ENCODE measurements at regions not wholly inside any gene's neighbourhood (a gene's known extent, or its start where the extent isn't known, plus 50 kb on each side); places are given as distances from the start of the nearest gene placed in this dataset.
"Not testable (repeated sequence)": the region's sequence is repeated elsewhere in the genome, so short reads cannot be mapped to it uniquely, and the experiment has no call there.

GRCh38 chr9:104386013-104386412 is 118.0 kb upstream of the OR13F1 start:
- no peaks in the 10 kb centered on the region for H3K9me3 ChIP-seq
- H3K27me3 ChIP-seq (replicated peaks; ENCODE audit: insufficient read depth), result no peaks in the 10 kb centered on the region
- no peak for TF ChIP-seq CTCF (IDR thresholded peaks at IDR 0.05)
- no peak overlapping the region for H3K27ac ChIP-seq
- peaks cover 3 to 13% of the 10 kb centered on the region in 2 donors for H3K4me1 ChIP-seq (ENCODE audit: control insufficient read depth in 1 of 2, low read depth in 2 of 2)
- ATAC-seq (ENCODE audit: insufficient number of reproducible peaks, low FRiP score, low read depth), result no peak
- DNase-seq (ENCODE audit: low spot score), result no peak
- H3K36me3 ChIP-seq, result no peaks in the 10 kb centered on the region
- H3K4me3 ChIP-seq, result no peak overlapping the region

GRCh38 chr9:104386425-104387069 is 117.5 kb upstream of the OR13F1 start:
- Histone ChIP-seq H3K9me3 (no peaks in the 10 kb centered on the region), H3K36me3 (no peaks in the 10 kb centered on the region), H3K4me3 (no peak overlapping the region), H3K27me3 (replicated peaks; ENCODE audit: insufficient read depth) (no peaks in the 10 kb centered on the region), H3K27ac (no peak overlapping the region), H3K4me1 (ENCODE audit: control insufficient read depth in 1 of 2, low read depth in 2 of 2) (peaks cover 0 to 13% of the 10 kb centered on the region in 2 donors)
- no peak for ATAC-seq (ENCODE audit: insufficient number of reproducible peaks, low FRiP score, low read depth)
- no peak for DNase-seq (ENCODE audit: low spot score)
- TF ChIP-seq CTCF (IDR thresholded peaks at IDR 0.05), result peak; percentile 67

GRCh38 chr9:104388071-104388470 is 116.0 kb upstream of the OR13F1 start:
- no peaks in the 10 kb centered on the region for H3K27me3 ChIP-seq (replicated peaks; ENCODE audit: insufficient read depth)
- ATAC-seq (ENCODE audit: insufficient number of reproducible peaks, low FRiP score, low read depth), result no peak
- H3K4me3 ChIP-seq, result no peak overlapping the region
- no peak for DNase-seq (ENCODE audit: low spot score)
- H3K36me3 ChIP-seq, result no peaks in the 10 kb centered on the region
- peaks cover 0 to 13% of the 10 kb centered on the region in 2 donors for H3K4me1 ChIP-seq (ENCODE audit: control insufficient read depth in 1 of 2, low read depth in 2 of 2)
- no peak for TF ChIP-seq CTCF (IDR thresholded peaks at IDR 0.05)
- no peaks in the 10 kb centered on the region for H3K9me3 ChIP-seq
- H3K27ac ChIP-seq, result no peak overlapping the region

- DNase-seq (ENCODE audit: low spot score) (no peak), ATAC-seq (ENCODE audit: insufficient number of reproducible peaks, low FRiP score, low read depth) (no peak)
- no peak overlapping the region for H3K27ac ChIP-seq
- H3K4me3 ChIP-seq, result no peak overlapping the region
- H3K9me3 ChIP-seq, result no peaks in the 10 kb centered on the region
- peaks cover 0 to 13% of the 10 kb centered on the region in 2 donors for H3K4me1 ChIP-seq (ENCODE audit: control insufficient read depth in 1 of 2, low read depth in 2 of 2)
- H3K36me3 ChIP-seq, result no peaks in the 10 kb centered on the region
- TF ChIP-seq CTCF (IDR thresholded peaks at IDR 0.05), result no peak
- no peaks in the 10 kb centered on the region for H3K27me3 ChIP-seq (replicated peaks; ENCODE audit: insufficient read depth)
Observed at GRCh38 chr9:104389341-104389740, 114.7 kb upstream of the OR13F1 start.

- not testable (repeated sequence) for H3K36me3 ChIP-seq; H3K9me3 ChIP-seq; DNase-seq (ENCODE audit: low spot score); H3K4me1 ChIP-seq (ENCODE audit: control insufficient read depth in 1 of 2, low read depth in 2 of 2); H3K27ac ChIP-seq; ATAC-seq (ENCODE audit: insufficient number of reproducible peaks, low FRiP score, low read depth); H3K27me3 ChIP-seq (replicated peaks; ENCODE audit: insufficient read depth); H3K4me3 ChIP-seq
Observed at GRCh38 chr9:104394901-104395300, 109.2 kb upstream of the OR13F1 start.

- Histone ChIP-seq H3K4me1 (ENCODE audit: control insufficient read depth in 1 of 2, low read depth in 2 of 2) (peaks cover 11 to 27% of the 10 kb centered on the region in 2 donors), H3K27ac (no peak overlapping the region), H3K36me3 (no peaks in the 10 kb centered on the region), H3K27me3 (replicated peaks; ENCODE audit: insufficient read depth) (no peaks in the 10 kb centered on the region), H3K4me3 (no peak overlapping the region), H3K9me3 (no peaks in the 10 kb centered on the region)
- no peak for DNase-seq (ENCODE audit: low spot score)
- ATAC-seq (ENCODE audit: insufficient number of reproducible peaks, low FRiP score, low read depth), result no peak
- no peak for TF ChIP-seq CTCF (IDR thresholded peaks at IDR 0.05)
Observed at GRCh38 chr9:104412238-104412637, 91.8 kb upstream of the OR13F1 start.
